HepG2 (cell line): ENCODE measurements at regions not wholly inside any gene's neighbourhood (a gene's known extent, or its start where the extent isn't known, plus 50 kb on each side); places are given as distances from the start of the nearest gene placed in this dataset.

Source experiments
- ATAC-seq: fragments of 200-7000 bp; cut with Tn5 transposase; 3 replicates; pipeline ENCODE4 v1.9.1; 2020; ENCODE audit warnings: mild to moderate bottlenecking, moderate library complexity
- BruUV-seq: library from RNA; stranded (reverse); fragments of 400-500 nt; replicated peaks from 2 replicates; lab custom pipeline; 2021; lab: Mats Ljungman, UMichigan
- CTCF ChIA-PET: fragments of 300-600 bp; formaldehyde crosslinking; extraction: SDS; loops from one replicate; lab custom pipeline; 2021; ENCODE audit warnings: low total read pairs, inconsistent platforms, low intra/inter-chr PET ratio; lab: Yijun Ruan, JAX
- POLR2A ChIA-PET: fragments of 350-600 bp; sonication (Branson Sonifier 250); formaldehyde crosslinking; loops from one replicate; lab custom pipeline; 2020; ENCODE audit warnings: antibody characterized with exemption, inconsistent platforms; lab: Yijun Ruan, JAX
- DNase-seq: peaks from one replicate; pipeline ENCODE4 v3.0.0-alpha.2; 2015; ENCODE audit warnings: low spot score
- FAIRE-seq: peaks from 3 replicates; lab custom pipeline; 2011; peaks lifted over from hg19 to GRCh38; lab: Jason Lieb, UNC
- H2AFZ ChIP-seq: one replicate; pipeline ENCODE4 v1.6.1; 2011; ENCODE audit warnings: low read length, inconsistent platforms
- H3K27ac ChIP-seq: fragments of 300-600 bp; 3 replicates; pipeline ENCODE4 v1.8.0; 2011; ENCODE audit warnings: mixed run types, mild to moderate bottlenecking, mixed read lengths, low read length, inconsistent platforms; ENCODE audit not compliant: insufficient read depth; ENCODE audit errors: extremely low read length
- H3K27me3 ChIP-seq, 2 experiments: fragments of 200-600 bp in 1 of 2; 2 replicates in 1 of 2; 3 replicates in 1 of 2; pipeline versions ENCODE4 v1.6.0 to v1.8.0; 2011; ENCODE audit warnings: low read length in 2 of 2, mild to moderate bottlenecking in 2 of 2, moderate library complexity in 2 of 2, inconsistent platforms in 1 of 2; ENCODE audit not compliant: insufficient read depth in 2 of 2, control insufficient read depth in 1 of 2
- H3K36me3 ChIP-seq, 2 experiments: fragments of 200-600 bp in 1 of 2; replicated peaks in 1 of 2; 2 replicates in 1 of 2; 3 replicates in 1 of 2; pipeline versions ENCODE4 v1.5.1 to v1.8.0; 2011; ENCODE audit warnings: low read length in 2 of 2, inconsistent platforms in 1 of 2; ENCODE audit not compliant: insufficient read depth in 2 of 2, control insufficient read depth in 1 of 2
- H3K4me1 ChIP-seq: 2 replicates; pipeline ENCODE4 v1.5.1; 2012; ENCODE audit warnings: low read length, inconsistent platforms; ENCODE audit not compliant: insufficient read depth
- H3K4me2 ChIP-seq: 2 replicates; pipeline ENCODE4 v1.6.0; 2011; ENCODE audit warnings: low read depth, low read length, inconsistent platforms
- H3K4me3 ChIP-seq, 3 experiments: fragments of 200-600 bp in 1 of 3; sonication (generic), shearing (Covaris generic) in 1 of 3; replicated peaks in 1 of 3; 2 replicates each; pipeline ENCODE4 v1.5.1; 2011 to 2016; ENCODE audit warnings: low read length in 3 of 3, inconsistent platforms in 2 of 3, low read depth in 2 of 3, mild to moderate bottlenecking in 2 of 3, control low read depth in 1 of 3, mixed read lengths in 1 of 3; ENCODE audit not compliant: insufficient read depth in 1 of 3
- H3K79me2 ChIP-seq: one replicate; pipeline ENCODE4 v1.6.1; 2011; ENCODE audit warnings: low read length, inconsistent platforms; ENCODE audit not compliant: insufficient read depth
- H3K9ac ChIP-seq: 2 replicates; pipeline ENCODE4 v1.6.0; 2011; ENCODE audit warnings: mild to moderate bottlenecking, low read depth, low read length, inconsistent platforms; ENCODE audit not compliant: insufficient read depth
- H3K9me3 ChIP-seq: 2 replicates; pipeline ENCODE4 v1.5.1; 2012; ENCODE audit warnings: mild to moderate bottlenecking, low read length
- H4K20me1 ChIP-seq: 2 replicates; pipeline ENCODE4 v1.6.0; 2011; ENCODE audit warnings: inconsistent platforms, mild to moderate bottlenecking, low read length, moderate library complexity; ENCODE audit not compliant: insufficient read depth
- ATF7-NPFF ChIP-seq: sonication (generic); formaldehyde crosslinking; IDR thresholded peaks from 2 replicates; pipeline ENCODE4 v1.8.1; 2023; ENCODE audit warnings: mild to moderate bottlenecking, low read depth, missing genetic modification reagents, moderate library complexity
- ETV6 ChIP-seq: sonication (generic); formaldehyde crosslinking; conservative IDR thresholded peaks from 2 replicates; pipeline ENCODE4 v1.4.0; 2020; ENCODE audit warnings: missing genetic modification reagents
- FLYWCH1 ChIP-seq: sonication (generic); formaldehyde crosslinking; IDR thresholded peaks from 2 replicates; pipeline ENCODE4 v1.8.1; 2023; ENCODE audit warnings: mild to moderate bottlenecking, missing genetic modification reagents
- HOXA9 ChIP-seq: sonication (generic); formaldehyde crosslinking; IDR thresholded peaks from 2 replicates; pipeline ENCODE4 v1.8.1; 2022; ENCODE audit warnings: missing genetic modification reagents, mild to moderate bottlenecking, moderate library complexity, borderline replicate concordance
- ISL2 ChIP-seq: sonication (generic); formaldehyde crosslinking; IDR thresholded peaks from 2 replicates; pipeline ENCODE4 v1.5.0; 2020; ENCODE audit warnings: missing genetic modification reagents
- JUND ChIP-seq: sonication (generic); formaldehyde crosslinking; IDR thresholded peaks from 2 replicates; pipeline ENCODE4 v1.8.0; 2022; ENCODE audit warnings: mild to moderate bottlenecking, missing genetic modification reagents
- KLF12 ChIP-seq: sonication (generic); formaldehyde crosslinking; IDR thresholded peaks from 2 replicates; pipeline ENCODE4 v1.4.0; 2020; ENCODE audit warnings: missing genetic modification reagents, borderline replicate concordance
- NPAS2 ChIP-seq: sonication (generic); formaldehyde crosslinking; IDR thresholded peaks from 2 replicates; pipeline ENCODE4 v1.8.0; 2022; ENCODE audit warnings: mild to moderate bottlenecking, missing genetic modification reagents, borderline replicate concordance
- PAF1 ChIP-seq: IDR thresholded peaks from 2 replicates; pipeline ENCODE4 v1.6.1; 2016; ENCODE audit warnings: missing genetic modification reagents, missing compliant biosample characterization
- RXRA ChIP-seq: sonication (generic); formaldehyde crosslinking; IDR thresholded peaks from 2 replicates; pipeline ENCODE4 v1.5.1; 2020; ENCODE audit warnings: missing genetic modification reagents
- SNAI1 ChIP-seq: sonication (generic); formaldehyde crosslinking; IDR thresholded peaks from 2 replicates; pipeline ENCODE4 v1.5.0; 2020; ENCODE audit warnings: mild to moderate bottlenecking, missing genetic modification reagents, borderline replicate concordance
- TRIM24 ChIP-seq: sonication (generic); formaldehyde crosslinking; IDR thresholded peaks from 2 replicates; pipeline ENCODE4 v1.8.0; 2022; ENCODE audit warnings: mild to moderate bottlenecking, missing genetic modification reagents
- ZNF615 ChIP-seq: sonication (generic); formaldehyde crosslinking; IDR thresholded peaks from 2 replicates; pipeline ENCODE4 v1.5.0; 2020; ENCODE audit warnings: mild to moderate bottlenecking, missing genetic modification reagents, borderline replicate concordance
- ZNF792 ChIP-seq: IDR thresholded peaks from 2 replicates; pipeline ENCODE4 v1.6.1; 2016
- ZNF83 ChIP-seq: sonication (generic); formaldehyde crosslinking; IDR thresholded peaks from 2 replicates; pipeline ENCODE4 v1.4.0; 2020; ENCODE audit warnings: missing genetic modification reagents, mild to moderate bottlenecking, borderline replicate concordance
- WGBS: methylation state at CpG from one replicate; pipeline ENCODE4 v1.1.6; 2017; ENCODE audit warnings: low lambda C conversion rate; 5-methylcytosine and 5-hydroxymethylcytosine counted together
- in situ Hi-C: cut with HindIII; loops from 2 replicates; pipeline ENCODE4 v1.10.0; 2017; ENCODE audit warnings: low pct_unique_long_range_greater_than_20kb; ENCODE audit not compliant: extremely low pct_ligation_motif_present
- intact Hi-C: fragments of 100-400 bp; cut with micrococcal nuclease; formaldehyde crosslinking; loops from one replicate; pipeline ENCODE4 v1.10.0; 2022; ENCODE audit not compliant: unreplicated experiment
- TF ChIP-seq, protein P1 (sequence below): sonication (generic); formaldehyde crosslinking; IDR thresholded peaks from 2 replicates; pipeline ENCODE4 v1.4.0; 2020; ENCODE audit warnings: mild to moderate bottlenecking, low read depth, missing genetic modification reagents
- TF ChIP-seq, protein P2 (sequence below): sonication (generic); formaldehyde crosslinking; IDR thresholded peaks from 2 replicates; pipeline ENCODE4 v1.8.1; 2023; ENCODE audit warnings: mild to moderate bottlenecking, moderate library complexity, missing genetic modification reagents
- TF ChIP-seq, protein P3 (sequence below): sonication (generic); formaldehyde crosslinking; IDR thresholded peaks from 2 replicates; pipeline ENCODE4 v1.4.0; 2020; ENCODE audit warnings: low read depth, mild to moderate bottlenecking, missing genetic modification reagents
- TF ChIP-seq, protein P4 (sequence below): sonication (generic); formaldehyde crosslinking; IDR thresholded peaks from 2 replicates; pipeline ENCODE4 v1.4.0; 2020; ENCODE audit warnings: missing genetic modification reagents

DNA sequence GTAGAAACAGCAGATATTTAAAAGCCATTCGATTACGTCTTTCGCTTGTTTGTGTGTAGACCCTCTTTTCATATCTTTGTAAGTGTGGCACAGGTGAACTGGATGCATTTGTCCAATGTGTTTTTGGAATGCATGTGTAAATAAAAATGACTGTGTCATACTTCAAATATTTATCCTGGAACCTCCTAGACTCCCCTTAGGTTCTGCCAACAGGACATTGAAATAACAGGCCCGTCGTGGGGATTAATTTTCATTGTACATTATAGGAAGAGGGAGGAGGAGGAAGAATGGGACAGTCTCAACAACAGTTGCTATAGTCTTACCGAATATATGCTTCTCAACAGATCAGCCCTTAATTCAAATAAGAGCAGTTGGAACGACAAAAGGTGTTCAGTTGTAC, 95.8 kb downstream of the PRKAB2 start:
- H3K36me3 ChIP-seq: no peaks in the 10 kb centered on the region
- intact Hi-C loops (no loop called here), in situ Hi-C loops (no loop called here)
- no peak overlapping the region for H2AFZ ChIP-seq
- BruUV-seq: no TSS peak
- no peak overlapping the region for H3K4me3 ChIP-seq
- H3K9me3 ChIP-seq: no peaks in the 10 kb centered on the region
- no peak overlapping the region for H3K9ac ChIP-seq
- H3K79me2 ChIP-seq: no peaks in the 10 kb centered on the region
- H3K27ac ChIP-seq: no peak overlapping the region
- POLR2A ChIA-PET: no interaction called here
- CTCF ChIA-PET: no interaction called here
- H3K4me1 ChIP-seq: no peaks in the 10 kb centered on the region
- H4K20me1 ChIP-seq: no peaks in the 10 kb centered on the region
- DNase-seq: no peak
- no peak overlapping the region for H3K4me2 ChIP-seq
- TF ChIP-seq, protein P1, sequence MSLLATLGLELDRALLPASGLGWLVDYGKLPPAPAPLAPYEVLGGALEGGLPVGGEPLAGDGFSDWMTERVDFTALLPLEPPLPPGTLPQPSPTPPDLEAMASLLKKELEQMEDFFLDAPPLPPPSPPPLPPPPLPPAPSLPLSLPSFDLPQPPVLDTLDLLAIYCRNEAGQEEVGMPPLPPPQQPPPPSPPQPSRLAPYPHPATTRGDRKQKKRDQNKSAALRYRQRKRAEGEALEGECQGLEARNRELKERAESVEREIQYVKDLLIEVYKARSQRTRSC (CRISPR knock-in tag): no peak
- TF ChIP-seq ISL2 (CRISPR knock-in tag) (no peak), ZNF83 (CRISPR knock-in tag) (no peak), ETV6 (CRISPR knock-in tag) (no peak), ATF7-NPFF (CRISPR knock-in tag) (no peak), FLYWCH1 (CRISPR knock-in tag) (no peak), KLF12 (no peak), JUND (CRISPR knock-in tag) (no peak), PAF1 (CRISPR knock-in tag) (no peak), TRIM24 (no peak), RXRA (no peak), ZNF792 (no peak), SNAI1 (CRISPR knock-in tag) (no peak), NPAS2 (CRISPR knock-in tag) (no peak), ZNF615 (CRISPR knock-in tag) (no peak), HOXA9 (CRISPR knock-in tag) (no peak)
- TF ChIP-seq, protein P2, sequence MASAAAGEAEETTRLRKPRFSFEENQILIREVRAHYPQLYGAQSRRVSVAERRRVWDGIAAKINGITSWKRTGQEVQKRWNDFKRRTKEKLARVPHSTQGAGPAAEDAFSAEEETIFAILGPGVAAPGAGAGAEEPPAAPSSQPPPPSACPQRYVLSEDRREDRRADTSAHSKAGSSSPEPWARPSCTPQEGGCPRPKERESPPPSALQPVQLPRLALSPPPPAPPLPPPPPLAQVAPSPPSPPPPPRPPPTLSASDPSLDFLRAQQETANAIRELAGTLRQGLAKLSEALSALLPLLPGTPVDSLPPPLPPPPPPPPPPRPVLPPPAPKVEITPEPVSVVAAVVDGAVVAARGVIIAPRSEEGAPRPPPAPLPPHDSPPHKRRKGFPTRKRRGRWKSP (CRISPR knock-in tag): no peak
- TF ChIP-seq, protein P3, sequence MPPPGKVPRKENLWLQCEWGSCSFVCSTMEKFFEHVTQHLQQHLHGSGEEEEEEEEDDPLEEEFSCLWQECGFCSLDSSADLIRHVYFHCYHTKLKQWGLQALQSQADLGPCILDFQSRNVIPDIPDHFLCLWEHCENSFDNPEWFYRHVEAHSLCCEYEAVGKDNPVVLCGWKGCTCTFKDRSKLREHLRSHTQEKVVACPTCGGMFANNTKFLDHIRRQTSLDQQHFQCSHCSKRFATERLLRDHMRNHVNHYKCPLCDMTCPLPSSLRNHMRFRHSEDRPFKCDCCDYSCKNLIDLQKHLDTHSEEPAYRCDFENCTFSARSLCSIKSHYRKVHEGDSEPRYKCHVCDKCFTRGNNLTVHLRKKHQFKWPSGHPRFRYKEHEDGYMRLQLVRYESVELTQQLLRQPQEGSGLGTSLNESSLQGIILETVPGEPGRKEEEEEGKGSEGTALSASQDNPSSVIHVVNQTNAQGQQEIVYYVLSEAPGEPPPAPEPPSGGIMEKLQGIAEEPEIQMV (CRISPR knock-in tag): no peak
- TF ChIP-seq, protein P4, sequence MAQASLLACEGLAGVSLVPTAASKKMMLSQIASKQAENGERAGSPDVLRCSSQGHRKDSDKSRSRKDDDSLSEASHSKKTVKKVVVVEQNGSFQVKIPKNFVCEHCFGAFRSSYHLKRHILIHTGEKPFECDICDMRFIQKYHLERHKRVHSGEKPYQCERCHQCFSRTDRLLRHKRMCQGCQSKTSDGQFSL: no peak
- no peak for ATAC-seq
- 47% methylated on average over 7 of the region's 7 CpGs for WGBS
- H3K27me3 ChIP-seq: peaks cover 0 to 46% of the 10 kb centered on the region in 2 experiments; a peak in 2 of 5 replicates
- no peak for FAIRE-seq
